ENCODE measurements at regions not wholly inside any gene's neighbourhood (a gene's known extent, or its start where the extent isn't known, plus 50 kb on each side); places are given as distances from the start of the nearest gene placed in this dataset.

- Histone ChIP-seq H3K9me3 (no peaks in the 10 kb centered on the region), H3K36me3 (no peaks in the 10 kb centered on the region), H3K4me1 (replicated peaks) (no peaks in the 10 kb centered on the region), H3K27ac (no peak overlapping the region), H3K4me3 (no peak overlapping the region), H3K27me3 (replicated peaks; ENCODE audit: insufficient read depth) (peaks cover 7% of the 10 kb centered on the region)
- intact Hi-C loops (cut with DNase I) = no loop called here
- 20% methylated on average over 8 of the region's 8 CpGs for WGBS
- TF ChIP-seq POLR2A (IDR thresholded peaks at IDR 0.05) (no peak), CTCF (IDR thresholded peaks at IDR 0.05) (no peak), POLR2AphosphoS5 (IDR thresholded peaks at IDR 0.05) (no peak)
- DNase-seq (ENCODE audit: low spot score) = no peak
Measured at GRCh38 chr1:34656731-34657130, 98.1 kb upstream of the GJB5 start.

- no peaks in the 10 kb centered on the region for H3K36me3 ChIP-seq
- no peaks in the 10 kb centered on the region for H3K9me3 ChIP-seq
- no peak for DNase-seq (ENCODE audit: low spot score)
- no peaks in the 10 kb centered on the region for H3K4me1 ChIP-seq (replicated peaks)
- intact Hi-C loops (cut with DNase I) = no loop called here
- H3K27me3 ChIP-seq (replicated peaks; ENCODE audit: insufficient read depth) = peaks cover 6% of the 10 kb centered on the region
- H3K4me3 ChIP-seq = no peak overlapping the region
- no peak overlapping the region for H3K27ac ChIP-seq
- no peak for TF ChIP-seq CTCF (IDR thresholded peaks at IDR 0.05)
- no peak for TF ChIP-seq POLR2A (IDR thresholded peaks at IDR 0.05)
- TF ChIP-seq POLR2AphosphoS5 (IDR thresholded peaks at IDR 0.05) = no peak
Measured at GRCh38 chr1:34657266-34657665, 97.6 kb upstream of the GJB5 start.

- Histone ChIP-seq H3K4me3 (no peak overlapping the region), H3K4me1 (replicated peaks) (no peaks in the 10 kb centered on the region), H3K27me3 (replicated peaks; ENCODE audit: insufficient read depth) (peaks cover 3% of the 10 kb centered on the region), H3K9me3 (no peaks in the 10 kb centered on the region), H3K36me3 (no peaks in the 10 kb centered on the region), H3K27ac (no peak overlapping the region)
- WGBS = 92% methylated on average over 2 of the region's 2 CpGs
- no peak for DNase-seq (ENCODE audit: low spot score)
- intact Hi-C loops (cut with DNase I) = no loop called here
- TF ChIP-seq POLR2AphosphoS5 (IDR thresholded peaks at IDR 0.05) (no peak), POLR2A (IDR thresholded peaks at IDR 0.05) (no peak), CTCF (IDR thresholded peaks at IDR 0.05) (no peak)
Measured at GRCh38 chr1:34657849-34658248, 97.0 kb upstream of the GJB5 start.

GRCh38 chr1:34663031-34663430 lies 91.8 kb upstream of the GJB5 start:
- Histone ChIP-seq H3K27ac (no peak overlapping the region), H3K27me3 (replicated peaks; ENCODE audit: insufficient read depth) (peaks cover 3% of the 10 kb centered on the region), H3K4me3 (no peak overlapping the region), H3K36me3 (no peaks in the 10 kb centered on the region), H3K9me3 (no peaks in the 10 kb centered on the region), H3K4me1 (replicated peaks) (no peaks in the 10 kb centered on the region)
- no peak for TF ChIP-seq CTCF (IDR thresholded peaks at IDR 0.05)
- no peak for TF ChIP-seq POLR2A (IDR thresholded peaks at IDR 0.05)
- TF ChIP-seq POLR2AphosphoS5 (IDR thresholded peaks at IDR 0.05) = no peak
- DNase-seq (ENCODE audit: low spot score) = no peak
- intact Hi-C loops (cut with DNase I) = no loop called here

GRCh38 chr1:34668063-34668462 lies 86.8 kb upstream of the GJB5 start:
- Histone ChIP-seq H3K9me3 (no peaks in the 10 kb centered on the region), H3K4me1 (replicated peaks) (no peaks in the 10 kb centered on the region), H3K36me3 (no peaks in the 10 kb centered on the region), H3K4me3 (no peak overlapping the region), H3K27ac (no peak overlapping the region), H3K27me3 (replicated peaks; ENCODE audit: insufficient read depth) (peaks cover 2% of the 10 kb centered on the region)
- intact Hi-C loops (cut with DNase I) = no loop called here
- no peak for DNase-seq (ENCODE audit: low spot score)
- 84% methylated on average over 3 of the region's 3 CpGs for WGBS
- no peak for TF ChIP-seq CTCF (IDR thresholded peaks at IDR 0.05)
- TF ChIP-seq POLR2AphosphoS5 (IDR thresholded peaks at IDR 0.05) = no peak
- TF ChIP-seq POLR2A (IDR thresholded peaks at IDR 0.05) = no peak

Measured in prostate gland (tissue), 2 donors.